K562 (cell line): ENCODE measurements at regions not wholly inside any gene's neighbourhood (a gene's known extent, or its start where the extent isn't known, plus 50 kb on each side); places are given as distances from the start of the nearest gene placed in this dataset. TPM values are rescaled to one million over a fixed set of nuclear protein-coding genes. Genes with fewer than 3 reads are reported as not detected.

Experiments used
- small RNA-seq: library from RNA; depleted of rRNA; stranded (forward); fragments of <200 nt; gene quantifications from one replicate; pipeline ENCODE3, GENCODE V24; 2014

Small RNA genes in the stretch of these regions (small RNA-seq; reads per million reads assigned to genes)
- not detected for gene RN7SL795P
